Thymus (tissue), 11 donors: ENCODE measurements at regions not wholly inside any gene's neighbourhood (a gene's known extent, or its start where the extent isn't known, plus 50 kb on each side); places are given as distances from the start of the nearest gene placed in this dataset.

ENCODE experiments used
- DNase-seq, 9 donors: peaks; one replicate each; pipeline ENCODE4 v3.0.0-alpha.2; 2013; ENCODE audit warnings: low spot score in 9 of 9, low read depth in 6 of 9, missing footprints in 1 of 9
- H3K27ac ChIP-seq, 2 donors: one replicate each; pipeline ENCODE4 v1.5.1; 2013; ENCODE audit warnings: control low read depth in 1 of 2, low read depth in 1 of 2, low read length in 1 of 2, mild to moderate bottlenecking in 1 of 2, moderate library complexity in 1 of 2
- H3K27me3 ChIP-seq, 2 donors: one replicate each; pipeline ENCODE4 v1.5.1; 2013; ENCODE audit warnings: low read length in 1 of 2; ENCODE audit not compliant: control insufficient read depth in 2 of 2, insufficient read depth in 1 of 2
- H3K36me3 ChIP-seq, 2 donors: one replicate each; pipeline ENCODE4 v1.5.1; 2013; ENCODE audit warnings: low read length in 1 of 2, mild to moderate bottlenecking in 1 of 2, moderate library complexity in 1 of 2; ENCODE audit not compliant: control insufficient read depth in 2 of 2, insufficient read depth in 2 of 2
- H3K4me1 ChIP-seq, 2 donors: one replicate each; pipeline ENCODE4 v1.5.1; 2013; ENCODE audit warnings: low read length in 2 of 2; ENCODE audit not compliant: control insufficient read depth in 2 of 2, insufficient read depth in 2 of 2
- H3K4me3 ChIP-seq, 2 donors: one replicate each; pipeline ENCODE4 v1.5.1; 2013; ENCODE audit warnings: low read length in 2 of 2, control low read depth in 1 of 2, mild to moderate bottlenecking in 1 of 2
- H3K9me3 ChIP-seq, 2 donors: one replicate each; pipeline ENCODE4 v1.5.1; 2013; ENCODE audit warnings: low read length in 1 of 2, mild to moderate bottlenecking in 1 of 2; ENCODE audit not compliant: control insufficient read depth in 2 of 2, insufficient read depth in 1 of 2
- WGBS: extraction: QIAGEN DNeasy Blood & Tissue Kit; methylation state at CpG from one replicate; pipeline ENCODE4 v1.1.7; 2013; 5-methylcytosine and 5-hydroxymethylcytosine counted together
- donor health status: healthy.

- Histone ChIP-seq H3K36me3 (no peaks in the 10 kb centered on the region), H3K4me1 (no peaks in the 10 kb centered on the region), H3K27me3 (peaks cover 3 to 41% of the 10 kb centered on the region in 2 donors), H3K4me3 (no peak overlapping the region), H3K9me3 (peaks cover 0 to 5% of the 10 kb centered on the region in 2 donors), H3K27ac (no peak overlapping the region)
- WGBS = 93% methylated on average over 18 of the region's 18 CpGs
- DNase-seq = no peak
These were observed 151.8 kb downstream of the IRF8 start for GRCh38 chr16:86050591-86051367.

- Histone ChIP-seq H3K36me3 (no peaks in the 10 kb centered on the region), H3K9me3 (peaks cover 0 to 5% of the 10 kb centered on the region in 2 donors), H3K4me1 (no peaks in the 10 kb centered on the region), H3K27me3 (peaks cover 3 to 35% of the 10 kb centered on the region in 2 donors), H3K4me3 (no peak overlapping the region), H3K27ac (no peak overlapping the region)
- WGBS = 63% methylated on average over 20 of the region's 20 CpGs
- DNase-seq = no peak
These were observed 152.6 kb downstream of the IRF8 start for GRCh38 chr16:86051368-86052114.

GRCh38 chr16:86052115-86052670 lies 153.2 kb downstream of the IRF8 start:
- DNase-seq = no peak
- H3K27ac ChIP-seq = no peak overlapping the region
- H3K4me3 ChIP-seq = no peak overlapping the region
- no peaks in the 10 kb centered on the region for H3K4me1 ChIP-seq
- H3K27me3 ChIP-seq = peaks cover 3 to 30% of the 10 kb centered on the region in 2 donors
- WGBS = 89% methylated on average over 15 of the region's 15 CpGs
- no peaks in the 10 kb centered on the region for H3K36me3 ChIP-seq
- H3K9me3 ChIP-seq = peaks cover 0 to 5% of the 10 kb centered on the region in 2 donors

DNA sequence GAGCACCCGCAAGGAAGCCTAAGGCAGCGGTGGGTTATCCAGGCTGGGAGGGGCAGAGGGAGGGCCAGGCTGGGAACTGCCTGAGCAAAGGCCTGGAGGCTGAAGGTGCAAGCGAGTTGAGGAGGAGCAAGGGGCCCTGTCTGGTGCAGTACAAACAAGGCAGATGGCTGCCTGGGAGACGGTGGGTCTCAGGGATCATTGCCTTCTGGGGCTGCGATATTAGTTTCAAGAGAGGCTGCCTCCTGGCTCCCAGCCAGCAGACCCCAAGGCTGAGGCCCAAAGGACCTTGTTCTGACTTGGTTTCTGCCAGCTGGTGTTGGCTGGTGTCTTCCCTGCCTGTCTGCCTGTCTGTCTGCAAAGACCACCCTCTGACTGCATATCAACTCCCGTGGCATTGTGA lies 154.0 kb downstream of the IRF8 start:
- H3K27me3 ChIP-seq = peaks cover 3 to 25% of the 10 kb centered on the region in 2 donors
- no peaks in the 10 kb centered on the region for H3K4me1 ChIP-seq
- 94% methylated on average over 6 of the region's 6 CpGs for WGBS
- H3K36me3 ChIP-seq = no peaks in the 10 kb centered on the region
- no peak for DNase-seq
- H3K27ac ChIP-seq = no peak overlapping the region
- peaks cover 0 to 5% of the 10 kb centered on the region in 2 donors for H3K9me3 ChIP-seq
- H3K4me3 ChIP-seq = no peak overlapping the region

GRCh38 chr16:86059253-86060171 lies 160.6 kb downstream of the IRF8 start:
- Histone ChIP-seq H3K27me3 (peaks cover 0 to 2% of the 10 kb centered on the region in 2 donors), H3K4me3 (no peak overlapping the region), H3K9me3 (no peaks in the 10 kb centered on the region), H3K27ac (no peak overlapping the region), H3K4me1 (no peaks in the 10 kb centered on the region), H3K36me3 (no peaks in the 10 kb centered on the region)
- no peak for DNase-seq
- 93% methylated on average over 15 of the region's 15 CpGs for WGBS

GRCh38 chr16:86060381-86061317 lies 161.7 kb downstream of the IRF8 start:
- Histone ChIP-seq H3K36me3 (no peaks in the 10 kb centered on the region), H3K9me3 (no peaks in the 10 kb centered on the region), H3K27me3 (peaks cover 0 to 2% of the 10 kb centered on the region in 2 donors), H3K27ac (no peak overlapping the region), H3K4me1 (no peaks in the 10 kb centered on the region), H3K4me3 (no peak overlapping the region)
- DNase-seq = no peak
- WGBS = 92% methylated on average over 28 of the region's 28 CpGs

GRCh38 chr16:86061318-86061695 lies 162.3 kb downstream of the IRF8 start:
- Histone ChIP-seq H3K9me3 (no peaks in the 10 kb centered on the region), H3K27ac (no peak overlapping the region), H3K36me3 (no peaks in the 10 kb centered on the region), H3K27me3 (peaks cover 0 to 2% of the 10 kb centered on the region in 2 donors), H3K4me1 (no peaks in the 10 kb centered on the region), H3K4me3 (no peak overlapping the region)
- 62% methylated on average over 11 of the region's 11 CpGs for WGBS
- no peak for DNase-seq

- H3K36me3 ChIP-seq = no peaks in the 10 kb centered on the region
- no peak overlapping the region for H3K27ac ChIP-seq
- H3K27me3 ChIP-seq = peaks cover 0 to 2% of the 10 kb centered on the region in 2 donors
- H3K9me3 ChIP-seq = no peaks in the 10 kb centered on the region
- H3K4me3 ChIP-seq = no peak overlapping the region
- WGBS = 73% methylated on average over 11 of the region's 11 CpGs
- no peaks in the 10 kb centered on the region for H3K4me1 ChIP-seq
- DNase-seq = no peak
These were observed 162.8 kb downstream of the IRF8 start for GRCh38 chr16:86061721-86062120.
